WTC11 (cell line): ENCODE measurements at regions not wholly inside any gene's neighbourhood (a gene's known extent, or its start where the extent isn't known, plus 50 kb on each side); places are given as distances from the start of the nearest gene placed in this dataset.

ENCODE experiments used
- ATAC-seq: fragments of 200-7000 bp; cut with Tn5 transposase; 2 replicates; pipeline ENCODE4 v1.10.0; 2021; ENCODE audit warnings: mild to moderate bottlenecking, moderate library complexity
- CTCF ChIA-PET: fragments of 300-600 bp; sonication (Branson Sonifier 250); formaldehyde crosslinking; loops from one replicate; lab custom pipeline; 2021; ENCODE audit warnings: antibody characterized with exemption; lab: Charles Lee
- POLR2A ChIA-PET: fragments of 350-600 bp; sonication (Branson Sonifier 250); formaldehyde crosslinking; loops from one replicate; lab custom pipeline; 2021; ENCODE audit warnings: antibody characterized with exemption; lab: Charles Lee
- DNase-seq: peaks from one replicate; pipeline ENCODE4 v3.0.0; 2021; ENCODE audit warnings: low spot score
- H3K27ac Mint-ChIP-seq: 2 replicates; pipeline ENCODE4 v1.8.0; 2021; ENCODE audit warnings: mixed read lengths
- H3K27me3 Mint-ChIP-seq: 2 replicates; pipeline ENCODE4 v1.8.0; 2021; ENCODE audit warnings: low read depth, mild to moderate bottlenecking, moderate library complexity, mixed read lengths
- H3K36me3 Mint-ChIP-seq: 2 replicates; pipeline ENCODE4 v1.8.0; 2021; ENCODE audit warnings: mixed read lengths
- H3K4me1 Mint-ChIP-seq: 2 replicates; pipeline ENCODE4 v1.8.0; 2022; ENCODE audit warnings: mixed read lengths
- H3K4me3 Mint-ChIP-seq: 2 replicates; pipeline ENCODE4 v1.8.0; 2021; ENCODE audit warnings: mild to moderate bottlenecking, moderate library complexity, mixed read lengths
- H3K9me3 Mint-ChIP-seq: 2 replicates; pipeline ENCODE4 v1.8.0; 2021; ENCODE audit warnings: mixed read lengths
- ATF2 ChIP-seq: sonication (generic); formaldehyde crosslinking; IDR thresholded peaks from 2 replicates; pipeline ENCODE4 v1.8.1; 2022; ENCODE audit warnings: low read depth, missing genetic modification reagents, borderline replicate concordance
- CDX4 ChIP-seq: fragments of 250-450 bp; sonication (Bioruptor Pico); IDR thresholded peaks from 2 replicates; pipeline ENCODE4 v1.9.0; 2021; ENCODE audit warnings: moderate library complexity, mild to moderate bottlenecking, inconsistent platforms, borderline replicate concordance
- CREB1 ChIP-seq: sonication (generic); formaldehyde crosslinking; IDR thresholded peaks from 2 replicates; pipeline ENCODE4 v1.8.0; 2023; ENCODE audit warnings: mild to moderate bottlenecking, missing genetic modification reagents
- EMX1 ChIP-seq: fragments of 250-450 bp; sonication (Bioruptor Pico); IDR thresholded peaks from 2 replicates; pipeline ENCODE4 v1.8.0; 2021; ENCODE audit warnings: mild to moderate bottlenecking
- ETV6 ChIP-seq: sonication (generic); formaldehyde crosslinking; IDR thresholded peaks from 2 replicates; pipeline ENCODE4 v1.8.1; 2022; ENCODE audit warnings: mild to moderate bottlenecking, missing genetic modification reagents
- GABPB1 ChIP-seq: sonication (generic); formaldehyde crosslinking; IDR thresholded peaks from 2 replicates; pipeline ENCODE4 v1.8.1; 2023; ENCODE audit warnings: mild to moderate bottlenecking, missing genetic modification reagents
- JUN ChIP-seq: sonication (generic); formaldehyde crosslinking; IDR thresholded peaks from 2 replicates; pipeline ENCODE4 v1.8.0; 2023; ENCODE audit warnings: mild to moderate bottlenecking, missing genetic modification reagents
- OVOL2 ChIP-seq: fragments of 250-450 bp; sonication (Bioruptor Pico); IDR thresholded peaks from 2 replicates; pipeline ENCODE4 v1.9.0; 2021; ENCODE audit warnings: mild to moderate bottlenecking, borderline replicate concordance
- STAT6 ChIP-seq: sonication (generic); formaldehyde crosslinking; conservative IDR thresholded peaks from 2 replicates; pipeline ENCODE4 v1.8.1; 2023; ENCODE audit warnings: mild to moderate bottlenecking, low read depth, missing genetic modification reagents, moderate library complexity
- TCF7 ChIP-seq: sonication (generic); formaldehyde crosslinking; IDR thresholded peaks from 2 replicates; pipeline ENCODE4 v1.8.0; 2022; ENCODE audit warnings: mild to moderate bottlenecking, low read depth, missing genetic modification reagents, moderate library complexity
- ZBTB21 ChIP-seq: sonication (generic); formaldehyde crosslinking; IDR thresholded peaks from 2 replicates; pipeline ENCODE4 v1.8.1; 2023; ENCODE audit warnings: mild to moderate bottlenecking, missing genetic modification reagents, borderline replicate concordance
- ZNF219 ChIP-seq: sonication (generic); formaldehyde crosslinking; IDR thresholded peaks from 2 replicates; pipeline ENCODE4 v1.8.0; 2023; ENCODE audit warnings: missing genetic modification reagents, mild to moderate bottlenecking, borderline replicate concordance
- ZNF263 ChIP-seq: sonication (generic); formaldehyde crosslinking; IDR thresholded peaks from 2 replicates; pipeline ENCODE4 v1.8.1; 2022; ENCODE audit warnings: low read depth, mild to moderate bottlenecking, moderate library complexity, missing genetic modification reagents
- ZNF423 ChIP-seq: fragments of 250-450 bp; sonication (Bioruptor Pico); IDR thresholded peaks from 2 replicates; pipeline ENCODE4 v2.1.2; 2022; ENCODE audit warnings: mild to moderate bottlenecking, moderate library complexity
- ZNF512 ChIP-seq: sonication (generic); formaldehyde crosslinking; IDR thresholded peaks from 2 replicates; pipeline ENCODE4 v1.8.1; 2022; ENCODE audit warnings: missing genetic modification reagents, borderline replicate concordance
- ZNF532 ChIP-seq: fragments of 250-450 bp; sonication (Bioruptor Pico); IDR thresholded peaks from 2 replicates; pipeline ENCODE4 v1.9.0; 2021; ENCODE audit warnings: mild to moderate bottlenecking, borderline replicate concordance
- ZNF671 ChIP-seq: fragments of 250-450 bp; sonication (Bioruptor Pico); IDR thresholded peaks from 2 replicates; pipeline ENCODE4 v1.8.0; 2021; ENCODE audit warnings: mild to moderate bottlenecking

DNA sequence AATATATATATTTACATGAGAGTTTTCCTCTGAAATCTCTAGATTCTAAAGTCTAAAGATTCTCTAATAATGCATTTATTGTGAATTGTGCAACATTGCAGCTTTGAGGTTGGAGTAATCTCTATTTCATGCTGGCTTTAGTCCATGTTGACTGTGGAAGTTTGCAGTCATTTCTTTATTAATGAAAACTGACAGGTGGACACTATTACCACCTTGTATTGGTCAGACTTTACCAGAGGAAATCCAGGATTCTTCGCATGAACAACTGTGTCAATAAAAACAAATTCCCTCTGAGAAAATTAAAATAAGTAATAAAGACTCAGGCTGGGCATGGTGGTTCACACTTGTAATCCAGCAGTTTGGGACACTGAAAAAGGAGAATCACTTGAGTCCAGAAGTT, 274.1 kb downstream of the SHQ1 start (continued):
- TF ChIP-seq ATF2 (CRISPR knock-in tag) (no peak), ZNF219 (CRISPR knock-in tag) (no peak), ETV6 (CRISPR knock-in tag) (no peak)

DNA sequence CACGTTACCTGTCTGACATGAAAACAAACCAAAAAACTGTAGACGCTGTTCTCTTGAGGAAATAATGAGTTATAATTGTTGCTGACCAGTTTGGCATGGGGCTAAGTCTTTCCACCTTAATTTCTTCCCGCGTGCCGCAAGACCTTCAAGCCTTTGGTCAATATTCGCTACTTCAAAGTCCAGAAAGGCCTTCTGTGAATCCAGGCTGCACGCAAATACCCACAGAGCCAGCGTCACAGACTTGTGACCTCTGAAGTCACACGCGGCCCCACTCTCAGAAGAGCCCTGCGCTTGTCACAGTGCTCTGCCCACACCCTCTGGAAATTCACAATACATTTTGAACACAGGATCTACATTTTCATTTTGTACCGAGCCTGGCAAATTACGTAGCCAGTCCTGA, 275.2 kb downstream of the SHQ1 start:
- Mint-ChIP-seq H3K36me3 (no peaks in the 10 kb centered on the region), H3K27me3 (no peaks in the 10 kb centered on the region), H3K9me3 (no peaks in the 10 kb centered on the region)
- ChIA-PET POLR2A (no interaction called here), CTCF (interaction anchor here (1.0 kb wide), 1 partner anchor 42 kb away, joined by 3 read pairs; no protein-coding TSS in a partner anchor)
- DNase-seq (no peak), ATAC-seq (no peak)
- TF ChIP-seq ZNF263 (no peak), CREB1 (CRISPR knock-in tag) (no peak), ZNF512 (CRISPR knock-in tag) (no peak), ZNF532 (CRISPR knock-in tag) (no peak), ATF2 (CRISPR knock-in tag) (no peak), ZNF423 (CRISPR knock-in tag) (no peak), JUN (no peak), EMX1 (no peak), GABPB1 (CRISPR knock-in tag) (no peak), ZBTB21 (CRISPR knock-in tag) (no peak)
- TF ChIP-seq, all 79 proteins: peak for 0
- H3K4me3 Mint-ChIP-seq = no peak overlapping the region
- peaks cover 22% of the 10 kb centered on the region for H3K4me1 Mint-ChIP-seq
- peak overlapping the region; percentile 12; the same call in 1 of the 2 replicates for H3K27ac Mint-ChIP-seq

- ATAC-seq = peak; percentile 42
- Mint-ChIP-seq H3K4me1 (peaks cover 22% of the 10 kb centered on the region), H3K27ac (0 out of 2 replicates have a peak overlapping the region, but pooled peaks have one; percentile 39), H3K4me3 (no peak overlapping the region), H3K27me3 (no peaks in the 10 kb centered on the region), H3K36me3 (no peaks in the 10 kb centered on the region), H3K9me3 (no peaks in the 10 kb centered on the region)
- no peak for DNase-seq
- CTCF ChIA-PET = no interaction called here
- POLR2A ChIA-PET = no interaction called here
- TF ChIP-seq CDX4 (CRISPR knock-in tag) (no peak), STAT6 (CRISPR knock-in tag) (no peak), TCF7 (CRISPR knock-in tag) (no peak), ZNF512 (CRISPR knock-in tag) (no peak), OVOL2 (CRISPR knock-in tag) (no peak), ZNF671 (CRISPR knock-in tag) (no peak)
Observed at GRCh38 chr3:72572489-72573007, 275.7 kb downstream of the SHQ1 start.
